OCI-LY7 (cell line): ENCODE measurements at regions not wholly inside any gene's neighbourhood (a gene's known extent, or its start where the extent isn't known, plus 50 kb on each side); places are given as distances from the start of the nearest gene placed in this dataset.

Source experiments
- BruUV-seq: library from RNA; stranded (reverse); fragments of 400-500 nt; replicated peaks from 2 replicates; lab custom pipeline; 2021; lab: Mats Ljungman, UMichigan
- CTCF ChIA-PET: fragments of 300-600 bp; sonication (Branson Sonifier 250); formaldehyde crosslinking; loops from one replicate; lab custom pipeline; 2022; ENCODE audit warnings: antibody characterized with exemption; ENCODE audit not compliant: unreplicated experiment; lab: Charles Lee
- POLR2A ChIA-PET: fragments of 300-600 bp; sonication (Branson Sonifier 250); formaldehyde crosslinking; loops from one replicate; lab custom pipeline; 2022; ENCODE audit warnings: antibody characterized with exemption; lab: Charles Lee
- DNase-seq: peaks from one replicate; pipeline ENCODE4 v3.0.0-alpha.2; 2015; ENCODE audit warnings: low spot score
- H2AFZ ChIP-seq: fragments of 200-600 bp; sonication (generic), shearing (Covaris generic); 2 replicates; pipeline ENCODE4 v1.6.1; 2014; ENCODE audit warnings: mild to moderate bottlenecking, antibody characterized with exemption, low read length, moderate library complexity
- H3K27ac ChIP-seq: fragments of 200-600 bp; sonication (generic); 2 replicates; pipeline ENCODE4 v1.5.1; 2014; ENCODE audit warnings: mixed run types, low read depth, mild to moderate bottlenecking, moderate library complexity, low read length, inconsistent platforms; ENCODE audit not compliant: poor library complexity, severe bottlenecking
- H3K36me3 ChIP-seq: fragments of 200-600 bp; sonication (generic); 2 replicates; pipeline ENCODE4 v1.6.1; 2014; ENCODE audit warnings: mild to moderate bottlenecking, antibody characterized with exemption, low read length, moderate library complexity, mixed read lengths; ENCODE audit not compliant: insufficient read depth
- H3K4me1 ChIP-seq: fragments of 200-600 bp; sonication (generic); 2 replicates; pipeline ENCODE4 v1.5.1; 2014; ENCODE audit warnings: mild to moderate bottlenecking, low read length; ENCODE audit not compliant: insufficient read depth, poor library complexity, severe bottlenecking
- H3K4me2 ChIP-seq: fragments of 200-600 bp; sonication (generic); 2 replicates; pipeline ENCODE4 v1.6.1; 2014; ENCODE audit warnings: mild to moderate bottlenecking, low read length
- H3K4me3 ChIP-seq: fragments of 200-600 bp; sonication (generic); 2 replicates; pipeline ENCODE4 v1.5.1; 2014; ENCODE audit warnings: mild to moderate bottlenecking, low read depth, low read length; ENCODE audit not compliant: poor library complexity, severe bottlenecking
- H3K79me2 ChIP-seq: fragments of 200-600 bp; sonication (generic); 2 replicates; pipeline ENCODE4 v1.6.1; 2016; ENCODE audit warnings: low read depth, mild to moderate bottlenecking, low read length, moderate library complexity, mixed read lengths; ENCODE audit not compliant: insufficient read depth
- H3K9me2 ChIP-seq: fragments of 200-600 bp; sonication (generic); 2 replicates; pipeline ENCODE4 v1.6.1; 2016; ENCODE audit warnings: mild to moderate bottlenecking, low read length, mixed read lengths; ENCODE audit not compliant: insufficient read depth
- H3K9me3 ChIP-seq: fragments of 200-600 bp; sonication (generic); 2 replicates; pipeline ENCODE4 v1.6.1; 2014; ENCODE audit warnings: mild to moderate bottlenecking, mixed run types, low read length, mixed read lengths
- H4K20me1 ChIP-seq: fragments of 200-600 bp; sonication (generic); 2 replicates; pipeline ENCODE4 v1.6.1; 2014; ENCODE audit warnings: mild to moderate bottlenecking, antibody characterized with exemption, low read length, moderate library complexity, mixed read lengths; ENCODE audit not compliant: insufficient read depth
- EZH2phosphoT487 ChIP-seq: fragments of 200-600 bp; sonication (generic); IDR thresholded peaks from 2 replicates; pipeline ENCODE4 v1.6.1; 2018; ENCODE audit warnings: low read depth, borderline replicate concordance, mild to moderate bottlenecking, mixed run types, antibody characterized with exemption, low read length, moderate library complexity, mixed read lengths
- intact Hi-C: fragments of 100-400 bp; cut with micrococcal nuclease; formaldehyde crosslinking; loops from one replicate; pipeline ENCODE4 v1.10.0; 2022; ENCODE audit not compliant: unreplicated experiment
- TF ChIP-seq, protein P1 (sequence below): fragments of 200-600 bp; sonication (generic); conservative IDR thresholded peaks from 2 replicates; pipeline ENCODE4 v1.5.1; 2014; ENCODE audit warnings: mild to moderate bottlenecking, antibody characterized with exemption, low read length, moderate library complexity, mixed read lengths

DNA sequence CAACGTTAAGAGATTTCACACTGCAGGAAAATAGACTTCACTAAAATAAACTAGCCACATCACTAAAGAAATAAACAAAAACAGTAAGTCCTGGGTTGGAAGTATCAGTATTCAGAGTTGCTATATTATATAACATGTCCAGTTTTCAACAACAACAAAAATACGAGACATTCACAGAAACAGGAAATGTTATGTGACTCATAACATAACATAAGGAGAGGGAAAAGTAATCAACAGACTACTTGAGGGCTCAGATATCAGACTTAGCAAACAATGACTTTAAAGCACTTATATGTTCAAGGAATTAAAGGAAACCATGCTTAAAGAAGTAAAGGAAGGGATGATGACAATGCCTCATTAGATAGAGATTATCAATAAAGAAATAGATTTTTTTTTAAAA lies 73.5 kb upstream of the MKLN1 start:
- CTCF ChIA-PET = interaction anchor here (1.1 kb wide), 1 partner anchor 21 kb away, joined by 3 read pairs; no protein-coding TSS in a partner anchor
- Histone ChIP-seq H3K4me1 (no peaks in the 10 kb centered on the region), H2AFZ (no peak overlapping the region), H3K79me2 (no peaks in the 10 kb centered on the region), H3K9me3 (peaks cover 11% of the 10 kb centered on the region; the same call in 1 of the 2 replicates), H3K4me2 (no peak overlapping the region), H4K20me1 (no peaks in the 10 kb centered on the region), H3K9me2 (no peaks in the 10 kb centered on the region), H3K27ac (no peak overlapping the region), H3K4me3 (no peak overlapping the region), H3K36me3 (no peaks in the 10 kb centered on the region)
- TF ChIP-seq EZH2phosphoT487 = no peak
- TF ChIP-seq, protein P1, sequence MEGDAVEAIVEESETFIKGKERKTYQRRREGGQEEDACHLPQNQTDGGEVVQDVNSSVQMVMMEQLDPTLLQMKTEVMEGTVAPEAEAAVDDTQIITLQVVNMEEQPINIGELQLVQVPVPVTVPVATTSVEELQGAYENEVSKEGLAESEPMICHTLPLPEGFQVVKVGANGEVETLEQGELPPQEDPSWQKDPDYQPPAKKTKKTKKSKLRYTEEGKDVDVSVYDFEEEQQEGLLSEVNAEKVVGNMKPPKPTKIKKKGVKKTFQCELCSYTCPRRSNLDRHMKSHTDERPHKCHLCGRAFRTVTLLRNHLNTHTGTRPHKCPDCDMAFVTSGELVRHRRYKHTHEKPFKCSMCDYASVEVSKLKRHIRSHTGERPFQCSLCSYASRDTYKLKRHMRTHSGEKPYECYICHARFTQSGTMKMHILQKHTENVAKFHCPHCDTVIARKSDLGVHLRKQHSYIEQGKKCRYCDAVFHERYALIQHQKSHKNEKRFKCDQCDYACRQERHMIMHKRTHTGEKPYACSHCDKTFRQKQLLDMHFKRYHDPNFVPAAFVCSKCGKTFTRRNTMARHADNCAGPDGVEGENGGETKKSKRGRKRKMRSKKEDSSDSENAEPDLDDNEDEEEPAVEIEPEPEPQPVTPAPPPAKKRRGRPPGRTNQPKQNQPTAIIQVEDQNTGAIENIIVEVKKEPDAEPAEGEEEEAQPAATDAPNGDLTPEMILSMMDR = no peak
- intact Hi-C loops = no loop called here
- POLR2A ChIA-PET = interaction anchor here (1.6 kb wide), 1 partner anchor 107 kb away, joined by 3 read pairs; no protein-coding TSS in a partner anchor
- no TSS peak for BruUV-seq
- DNase-seq = no peak

DNA sequence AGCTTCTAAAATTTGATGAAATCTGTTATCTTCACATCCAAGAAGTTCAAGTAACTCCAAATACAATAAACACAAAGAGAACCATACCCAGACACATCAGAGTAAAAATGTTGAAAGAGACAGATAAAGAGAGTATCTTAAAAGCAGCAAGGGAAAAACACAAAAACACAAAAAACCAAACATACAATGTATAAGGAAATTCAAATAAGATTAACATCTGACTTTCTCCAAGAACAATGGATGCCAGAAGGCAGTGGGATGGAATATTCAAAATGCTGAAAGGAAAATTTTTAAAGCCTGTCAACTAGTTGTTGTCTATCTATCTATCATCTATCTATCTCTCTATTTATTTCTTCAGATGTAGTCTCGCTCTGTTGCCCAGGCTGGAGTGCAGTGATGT lies 72.4 kb upstream of the MKLN1 start:
- Histone ChIP-seq H3K4me2 (no peak overlapping the region), H3K4me3 (no peak overlapping the region), H3K27ac (no peak overlapping the region), H3K4me1 (no peaks in the 10 kb centered on the region), H3K9me3 (peaks cover 11% of the 10 kb centered on the region; the same call in 1 of the 2 replicates), H3K36me3 (no peaks in the 10 kb centered on the region), H4K20me1 (no peaks in the 10 kb centered on the region), H3K9me2 (no peaks in the 10 kb centered on the region), H2AFZ (no peak overlapping the region), H3K79me2 (no peaks in the 10 kb centered on the region)
- TF ChIP-seq, protein P1 = no peak
- TF ChIP-seq EZH2phosphoT487 = no peak
- POLR2A ChIA-PET = interaction anchor here (0.6 kb wide), 1 partner anchor 66 kb away, joined by 3 read pairs; no protein-coding TSS in a partner anchor
- BruUV-seq = no TSS peak
- DNase-seq = no peak
- intact Hi-C loops = no loop called here
- CTCF ChIA-PET = no interaction called here

DNA sequence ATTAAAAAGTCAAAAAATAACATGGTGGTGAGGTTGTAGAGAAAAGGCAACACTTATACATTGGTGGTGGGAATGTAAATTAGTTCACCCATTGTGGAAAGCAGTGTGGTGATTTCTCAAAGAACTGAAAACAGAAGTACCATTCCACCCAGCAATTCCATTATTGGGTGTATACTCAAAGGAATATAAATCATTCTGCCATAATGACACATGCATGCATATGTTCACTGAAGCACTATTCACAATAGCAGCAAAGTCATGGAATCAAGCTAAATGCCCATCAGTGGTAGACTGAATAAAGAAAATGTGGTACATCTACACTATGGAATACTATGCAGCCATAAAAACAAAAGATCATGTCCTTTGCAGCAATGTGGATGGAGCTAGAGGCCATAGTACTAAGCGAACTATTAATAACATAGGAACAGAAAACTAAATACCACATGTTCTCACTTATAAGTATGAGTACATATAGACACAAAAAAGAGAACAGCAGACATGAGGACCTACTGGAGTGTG lies 66.1 kb upstream of the MKLN1 start:
- intact Hi-C loops = no loop called here
- Histone ChIP-seq H3K4me1 (peaks cover 6% of the 10 kb centered on the region), H3K36me3 (no peaks in the 10 kb centered on the region), H2AFZ (no peak overlapping the region), H3K79me2 (no peaks in the 10 kb centered on the region), H3K9me3 (no peaks in the 10 kb centered on the region), H3K4me3 (no peak overlapping the region), H4K20me1 (no peaks in the 10 kb centered on the region), H3K27ac (no peak overlapping the region), H3K9me2 (no peaks in the 10 kb centered on the region), H3K4me2 (no peak overlapping the region)
- no peak for DNase-seq
- TF ChIP-seq, protein P1 = no peak
- TF ChIP-seq EZH2phosphoT487 = no peak
- BruUV-seq = no TSS peak
- ChIA-PET CTCF (no interaction called here), POLR2A (interaction anchor here (0.6 to 1.1 kb wide), 2 partner anchors 8 to 10 kb away, joined by 3 read pairs; no protein-coding TSS in a partner anchor)
